Ishikawa (cell line): ENCODE measurements at regions not wholly inside any gene's neighbourhood (a gene's known extent, or its start where the extent isn't known, plus 50 kb on each side); places are given as distances from the start of the nearest gene placed in this dataset.

Experiments used
- CEBPB ChIP-seq: IDR thresholded peaks from 2 replicates; pipeline ENCODE4 v1.6.1; 2012
- CREB1 ChIP-seq: IDR thresholded peaks from 2 replicates; pipeline ENCODE4 v1.6.1; 2012; ENCODE audit warnings: low read depth
- EGR1 ChIP-seq: IDR thresholded peaks from 2 replicates; pipeline ENCODE4 v1.6.1; 2012
- EP300 ChIP-seq: IDR thresholded peaks from 2 replicates; pipeline ENCODE4 v1.6.1; 2012; ENCODE audit warnings: borderline replicate concordance
- FOXM1 ChIP-seq: IDR thresholded peaks from 2 replicates; pipeline ENCODE4 v1.6.1; 2012; ENCODE audit warnings: low read depth, borderline replicate concordance
- NFIC ChIP-seq: IDR thresholded peaks from 2 replicates; pipeline ENCODE4 v1.6.1; 2012
- RAD21 ChIP-seq: IDR thresholded peaks from 2 replicates; pipeline ENCODE4 v1.6.1; 2012; ENCODE audit warnings: low read depth
- TAF1 ChIP-seq: IDR thresholded peaks from 2 replicates; pipeline ENCODE4 v1.6.1; 2012; ENCODE audit warnings: low read depth, mild to moderate bottlenecking
- TCF12 ChIP-seq: IDR thresholded peaks from 2 replicates; pipeline ENCODE4 v1.6.1; 2012; ENCODE audit warnings: low read depth
- TEAD4 ChIP-seq: IDR thresholded peaks from 2 replicates; pipeline ENCODE4 v1.6.1; 2012
- YY1 ChIP-seq: IDR thresholded peaks from 2 replicates; pipeline ENCODE4 v1.6.1; 2012; ENCODE audit warnings: low read depth
- ZBTB7A ChIP-seq: IDR thresholded peaks from 2 replicates; pipeline ENCODE4 v1.6.1; 2012; ENCODE audit warnings: low read depth
- TF ChIP-seq, protein P1 (sequence below): IDR thresholded peaks from 2 replicates; pipeline ENCODE4 v1.6.1; 2012
- TF ChIP-seq, protein P2 (sequence below): IDR thresholded peaks from 2 replicates; pipeline ENCODE4 v1.6.1; 2012
- TF ChIP-seq, protein P3 (sequence below): IDR thresholded peaks from 2 replicates; pipeline ENCODE4 v1.6.1; 2012; ENCODE audit warnings: low read depth, mild to moderate bottlenecking

DNA sequence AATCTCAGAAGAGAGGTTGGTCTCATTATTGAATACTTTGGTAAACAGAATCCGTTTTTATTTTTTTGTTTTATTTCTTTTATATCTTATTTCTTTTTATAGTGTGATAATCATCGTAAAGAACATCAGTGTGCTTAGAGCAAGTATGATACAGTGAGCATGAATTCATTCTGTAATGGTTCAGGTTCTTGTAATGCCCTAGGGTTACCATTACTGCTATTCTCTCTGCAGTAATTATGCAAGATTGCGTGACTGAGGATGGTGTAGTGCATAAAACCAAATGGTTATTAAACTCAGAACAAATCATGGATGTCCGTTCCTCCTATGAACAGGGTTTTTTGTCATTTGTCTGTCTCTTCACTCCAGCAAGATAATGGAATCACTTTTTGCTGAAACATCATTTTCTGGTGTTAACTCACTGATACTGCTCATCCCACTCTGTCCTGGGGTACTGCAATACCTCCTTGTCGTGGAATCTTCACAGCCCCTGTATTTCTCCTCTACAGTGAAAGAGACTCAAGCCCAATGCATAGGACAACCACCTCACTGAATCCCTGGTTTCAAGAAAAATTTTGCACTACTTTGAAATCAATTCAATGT is 274.8 kb upstream of the ST6GAL2 start:
- TF ChIP-seq RAD21: no peak
- no peak for TF ChIP-seq CREB1
- TF ChIP-seq, protein P1, sequence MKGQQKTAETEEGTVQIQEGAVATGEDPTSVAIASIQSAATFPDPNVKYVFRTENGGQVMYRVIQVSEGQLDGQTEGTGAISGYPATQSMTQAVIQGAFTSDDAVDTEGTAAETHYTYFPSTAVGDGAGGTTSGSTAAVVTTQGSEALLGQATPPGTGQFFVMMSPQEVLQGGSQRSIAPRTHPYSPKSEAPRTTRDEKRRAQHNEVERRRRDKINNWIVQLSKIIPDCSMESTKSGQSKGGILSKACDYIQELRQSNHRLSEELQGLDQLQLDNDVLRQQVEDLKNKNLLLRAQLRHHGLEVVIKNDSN: no peak
- no peak for TF ChIP-seq TCF12
- TF ChIP-seq TAF1: no peak
- TF ChIP-seq TEAD4: no peak
- no peak for TF ChIP-seq NFIC
- TF ChIP-seq, protein P2, sequence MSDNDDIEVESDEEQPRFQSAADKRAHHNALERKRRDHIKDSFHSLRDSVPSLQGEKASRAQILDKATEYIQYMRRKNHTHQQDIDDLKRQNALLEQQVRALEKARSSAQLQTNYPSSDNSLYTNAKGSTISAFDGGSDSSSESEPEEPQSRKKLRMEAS: no peak
- TF ChIP-seq ZBTB7A: no peak
- TF ChIP-seq EP300: no peak
- no peak for TF ChIP-seq FOXM1
- TF ChIP-seq CEBPB: no peak
- TF ChIP-seq YY1: no peak
- TF ChIP-seq, protein P3, sequence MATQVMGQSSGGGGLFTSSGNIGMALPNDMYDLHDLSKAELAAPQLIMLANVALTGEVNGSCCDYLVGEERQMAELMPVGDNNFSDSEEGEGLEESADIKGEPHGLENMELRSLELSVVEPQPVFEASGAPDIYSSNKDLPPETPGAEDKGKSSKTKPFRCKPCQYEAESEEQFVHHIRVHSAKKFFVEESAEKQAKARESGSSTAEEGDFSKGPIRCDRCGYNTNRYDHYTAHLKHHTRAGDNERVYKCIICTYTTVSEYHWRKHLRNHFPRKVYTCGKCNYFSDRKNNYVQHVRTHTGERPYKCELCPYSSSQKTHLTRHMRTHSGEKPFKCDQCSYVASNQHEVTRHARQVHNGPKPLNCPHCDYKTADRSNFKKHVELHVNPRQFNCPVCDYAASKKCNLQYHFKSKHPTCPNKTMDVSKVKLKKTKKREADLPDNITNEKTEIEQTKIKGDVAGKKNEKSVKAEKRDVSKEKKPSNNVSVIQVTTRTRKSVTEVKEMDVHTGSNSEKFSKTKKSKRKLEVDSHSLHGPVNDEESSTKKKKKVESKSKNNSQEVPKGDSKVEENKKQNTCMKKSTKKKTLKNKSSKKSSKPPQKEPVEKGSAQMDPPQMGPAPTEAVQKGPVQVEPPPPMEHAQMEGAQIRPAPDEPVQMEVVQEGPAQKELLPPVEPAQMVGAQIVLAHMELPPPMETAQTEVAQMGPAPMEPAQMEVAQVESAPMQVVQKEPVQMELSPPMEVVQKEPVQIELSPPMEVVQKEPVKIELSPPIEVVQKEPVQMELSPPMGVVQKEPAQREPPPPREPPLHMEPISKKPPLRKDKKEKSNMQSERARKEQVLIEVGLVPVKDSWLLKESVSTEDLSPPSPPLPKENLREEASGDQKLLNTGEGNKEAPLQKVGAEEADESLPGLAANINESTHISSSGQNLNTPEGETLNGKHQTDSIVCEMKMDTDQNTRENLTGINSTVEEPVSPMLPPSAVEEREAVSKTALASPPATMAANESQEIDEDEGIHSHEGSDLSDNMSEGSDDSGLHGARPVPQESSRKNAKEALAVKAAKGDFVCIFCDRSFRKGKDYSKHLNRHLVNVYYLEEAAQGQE: no peak
- no peak for TF ChIP-seq EGR1

DNA sequence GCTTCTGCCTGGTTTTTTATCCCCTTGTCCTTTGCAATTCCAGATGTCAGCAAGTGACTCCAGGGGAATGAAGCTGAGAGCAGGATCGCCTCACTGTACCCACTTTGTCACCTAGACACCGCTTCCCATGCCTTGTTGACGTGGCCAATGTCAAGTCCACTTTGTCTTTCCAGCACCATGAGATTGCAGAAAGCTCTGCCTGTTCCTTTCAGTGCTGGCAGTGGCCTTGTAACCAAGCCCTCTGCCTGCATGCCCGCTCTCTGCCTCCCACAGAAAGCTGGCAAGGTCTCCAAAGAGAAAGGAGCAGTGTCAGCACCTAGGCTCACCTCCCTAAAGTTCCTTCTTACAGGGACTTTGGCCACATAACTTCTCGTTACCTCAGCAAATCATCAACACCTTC is 282.2 kb upstream of the ST6GAL2 start:
- TF ChIP-seq, protein P2: no peak
- TF ChIP-seq TAF1 (no peak), CEBPB (no peak), NFIC (no peak), FOXM1 (no peak), TEAD4 (no peak), EP300 (no peak)

DNA sequence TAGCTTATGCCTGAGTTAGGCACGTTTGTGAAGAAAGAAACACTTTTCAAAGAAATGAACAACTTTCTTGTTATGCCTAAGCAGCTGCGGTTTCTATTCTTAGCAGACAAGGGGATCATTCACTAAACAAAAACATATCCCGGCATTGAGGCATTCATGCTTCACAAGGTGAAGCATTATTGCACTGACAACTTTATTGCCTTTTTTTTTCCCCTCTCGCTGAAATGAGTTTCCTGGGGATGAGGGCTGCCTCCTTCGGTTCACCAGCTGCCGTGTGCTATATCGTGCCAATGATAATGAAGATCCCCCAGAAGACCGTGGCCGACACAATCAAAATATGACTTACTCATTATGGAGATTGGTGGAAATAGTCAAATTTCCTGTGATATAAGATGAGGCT is 288.2 kb upstream of the ST6GAL2 start:
- no peak for TF ChIP-seq YY1
- TF ChIP-seq ZBTB7A: no peak
- TF ChIP-seq, protein P1: no peak
- TF ChIP-seq CEBPB: no peak
- TF ChIP-seq CREB1: no peak
- TF ChIP-seq FOXM1: no peak
- no peak for TF ChIP-seq TEAD4
- TF ChIP-seq TCF12: no peak
- TF ChIP-seq, protein P3: no peak
- TF ChIP-seq TAF1: no peak

DNA sequence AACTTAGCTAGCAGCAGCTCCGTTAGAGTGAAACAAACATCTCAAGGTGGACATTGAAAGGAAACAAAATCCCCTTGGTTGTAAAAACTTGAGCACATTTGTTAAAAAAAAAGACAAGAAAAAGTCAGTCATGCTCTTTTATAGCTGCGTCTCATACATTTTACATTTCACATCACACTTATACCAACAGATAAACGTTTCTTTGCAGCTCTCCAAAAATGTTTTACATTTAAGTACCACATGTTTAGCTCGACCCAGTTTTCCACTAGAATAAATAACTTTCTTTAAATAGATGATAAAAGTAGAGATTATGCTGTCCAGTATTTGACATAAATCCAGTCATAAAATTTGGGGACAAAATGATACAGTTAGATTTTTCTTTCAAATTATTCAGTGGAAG is 297.0 kb upstream of the ST6GAL2 start:
- TF ChIP-seq CEBPB (no peak), TCF12 (no peak), ZBTB7A (no peak)
- TF ChIP-seq, protein P1: no peak

DNA sequence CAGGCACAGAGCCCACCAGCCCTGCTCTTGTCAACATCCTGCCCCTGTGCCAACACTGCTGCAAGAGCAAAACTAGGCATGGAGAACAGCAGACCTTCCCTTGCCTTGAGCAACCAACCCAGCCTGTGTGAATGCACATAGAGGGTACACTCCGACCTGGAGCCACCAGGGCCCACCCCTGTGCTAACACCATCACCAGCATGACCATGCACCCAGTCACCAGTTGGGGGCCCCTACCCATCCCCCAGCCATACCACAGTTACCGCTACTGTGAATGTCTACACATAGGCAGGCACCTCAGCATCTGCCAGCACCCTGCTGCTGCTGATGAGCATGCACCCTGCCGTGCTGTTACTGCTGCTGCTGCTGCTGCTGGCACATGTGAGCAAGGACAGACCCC is 301.9 kb upstream of the ST6GAL2 start:
- TF ChIP-seq, protein P3: no peak
- TF ChIP-seq CREB1 (no peak), TAF1 (no peak), RAD21 (no peak), EGR1 (no peak), TCF12 (no peak), FOXM1 (no peak), ZBTB7A (no peak), TEAD4 (no peak)
- TF ChIP-seq, protein P2: no peak
- TF ChIP-seq, protein P1: no peak
